ENCODE measurements at regions not wholly inside any gene's neighbourhood (a gene's known extent, or its start where the extent isn't known, plus 50 kb on each side); places are given as distances from the start of the nearest gene placed in this dataset.
"Not testable (repeated sequence)": the region's sequence is repeated elsewhere in the genome, so short reads cannot be mapped to it uniquely, and the experiment has no call there.

- DNase-seq (ENCODE audit: low spot score), result no peak
- no peaks in the 10 kb centered on the region for H3K4me1 Mint-ChIP-seq
- H2AFZ ChIP-seq, result no peak overlapping the region
- peaks cover 4% of the 10 kb centered on the region; the same call in 1 of the 3 replicates for H3K9me3 Mint-ChIP-seq
- H3K4me3 Mint-ChIP-seq, result no peak overlapping the region
- no peak overlapping the region for H3K4me3 ChIP-seq
- no peaks in the 10 kb centered on the region for H4K20me1 ChIP-seq (replicated peaks; ENCODE audit: insufficient read depth)
- H3K4me2 ChIP-seq, result no peak overlapping the region
- H3K36me3 ChIP-seq (ENCODE audit: insufficient read depth), result no peaks in the 10 kb centered on the region
- H3K9me2 ChIP-seq (ENCODE audit: insufficient read depth), result no peaks in the 10 kb centered on the region
- H3K27me3 ChIP-seq (ENCODE audit: insufficient read depth), result no peaks in the 10 kb centered on the region
- H3K36me3 Mint-ChIP-seq (ENCODE audit: low read depth), result peaks cover 3% of the 10 kb centered on the region; the same call in 2 of the 3 replicates
- H3F3A ChIP-seq (replicated peaks; ENCODE audit: low read depth), result no peaks in the 10 kb centered on the region
- no peak overlapping the region for H3K27ac ChIP-seq (ENCODE audit: low read depth)
- H3K79me2 ChIP-seq (replicated peaks; ENCODE audit: insufficient read depth), result no peaks in the 10 kb centered on the region
- ATAC-seq, result no peak
- H3K27me3 Mint-ChIP-seq (ENCODE audit: insufficient read depth, low read depth, poor library complexity), result peaks cover 2% of the 10 kb centered on the region
- H3K4me1 ChIP-seq (ENCODE audit: insufficient read depth), result no peaks in the 10 kb centered on the region
- TF ChIP-seq POLR2AphosphoS5 (IDR thresholded peaks at IDR 0.05; ENCODE audit: low read depth) (no peak), JUNB (IDR thresholded peaks at IDR 0.05; ENCODE audit: unreplicated experiment) (no peak), ZNF114 (CRISPR knock-in tag; IDR thresholded peaks at IDR 0.05) (no peak)
- TF ChIP-seq, protein P1, sequence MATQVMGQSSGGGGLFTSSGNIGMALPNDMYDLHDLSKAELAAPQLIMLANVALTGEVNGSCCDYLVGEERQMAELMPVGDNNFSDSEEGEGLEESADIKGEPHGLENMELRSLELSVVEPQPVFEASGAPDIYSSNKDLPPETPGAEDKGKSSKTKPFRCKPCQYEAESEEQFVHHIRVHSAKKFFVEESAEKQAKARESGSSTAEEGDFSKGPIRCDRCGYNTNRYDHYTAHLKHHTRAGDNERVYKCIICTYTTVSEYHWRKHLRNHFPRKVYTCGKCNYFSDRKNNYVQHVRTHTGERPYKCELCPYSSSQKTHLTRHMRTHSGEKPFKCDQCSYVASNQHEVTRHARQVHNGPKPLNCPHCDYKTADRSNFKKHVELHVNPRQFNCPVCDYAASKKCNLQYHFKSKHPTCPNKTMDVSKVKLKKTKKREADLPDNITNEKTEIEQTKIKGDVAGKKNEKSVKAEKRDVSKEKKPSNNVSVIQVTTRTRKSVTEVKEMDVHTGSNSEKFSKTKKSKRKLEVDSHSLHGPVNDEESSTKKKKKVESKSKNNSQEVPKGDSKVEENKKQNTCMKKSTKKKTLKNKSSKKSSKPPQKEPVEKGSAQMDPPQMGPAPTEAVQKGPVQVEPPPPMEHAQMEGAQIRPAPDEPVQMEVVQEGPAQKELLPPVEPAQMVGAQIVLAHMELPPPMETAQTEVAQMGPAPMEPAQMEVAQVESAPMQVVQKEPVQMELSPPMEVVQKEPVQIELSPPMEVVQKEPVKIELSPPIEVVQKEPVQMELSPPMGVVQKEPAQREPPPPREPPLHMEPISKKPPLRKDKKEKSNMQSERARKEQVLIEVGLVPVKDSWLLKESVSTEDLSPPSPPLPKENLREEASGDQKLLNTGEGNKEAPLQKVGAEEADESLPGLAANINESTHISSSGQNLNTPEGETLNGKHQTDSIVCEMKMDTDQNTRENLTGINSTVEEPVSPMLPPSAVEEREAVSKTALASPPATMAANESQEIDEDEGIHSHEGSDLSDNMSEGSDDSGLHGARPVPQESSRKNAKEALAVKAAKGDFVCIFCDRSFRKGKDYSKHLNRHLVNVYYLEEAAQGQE (IDR thresholded peaks at IDR 0.05; ENCODE audit: unreplicated experiment), result no peak
- H3K27ac Mint-ChIP-seq, result no peak overlapping the region
Measured at GRCh38 chr10:51014680-51015389, 59.5 kb upstream of the PRKG1 start.

DNA sequence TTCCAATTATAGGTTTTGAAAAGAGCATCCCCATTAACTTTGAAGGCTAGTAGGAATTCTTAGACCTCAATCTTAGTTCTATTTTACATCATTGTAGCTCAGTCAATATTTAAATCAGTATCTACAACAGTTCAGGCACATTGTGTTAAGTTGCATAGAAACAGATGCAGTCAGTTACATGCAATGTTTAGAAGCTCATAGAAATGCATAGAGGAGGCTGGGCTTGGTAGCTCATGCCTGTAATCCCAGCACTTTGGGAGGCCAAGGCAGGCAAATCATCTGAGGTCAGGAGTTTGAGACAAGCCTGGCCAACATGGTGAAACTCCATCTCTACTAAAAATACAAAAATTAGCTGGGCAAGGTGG lies 58.9 kb upstream of the PRKG1 start:
- H3K27ac ChIP-seq (ENCODE audit: low read depth); H3K4me3 Mint-ChIP-seq: not testable (repeated sequence)

DNA sequence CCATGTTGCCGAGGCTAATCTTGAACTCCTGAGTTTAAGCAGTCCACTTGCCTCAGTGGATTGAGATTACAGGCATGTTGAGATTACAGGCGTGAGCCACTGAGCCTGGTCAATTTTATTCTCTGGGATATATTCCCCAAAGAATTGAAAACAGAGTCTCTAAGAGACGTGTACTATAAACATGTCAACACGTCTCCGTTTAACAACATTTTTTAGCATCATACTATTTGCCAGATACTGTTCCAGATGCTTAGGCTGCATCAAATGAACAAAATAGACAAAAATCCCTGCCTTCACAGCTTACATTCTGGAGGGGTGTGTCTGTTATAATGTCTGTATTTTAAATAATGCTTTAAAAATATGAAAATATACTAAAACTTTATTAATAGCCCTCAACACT lies 54.1 kb upstream of the PRKG1 start:
- no peak overlapping the region for H3K4me3 ChIP-seq
- H3K9me2 ChIP-seq (ENCODE audit: insufficient read depth), result no peaks in the 10 kb centered on the region
- DNase-seq (ENCODE audit: low spot score), result no peak
- Mint-ChIP-seq H3K27me3 (ENCODE audit: insufficient read depth, low read depth, poor library complexity) (peaks cover 2% of the 10 kb centered on the region), H3K4me1 (no peaks in the 10 kb centered on the region), H3K36me3 (ENCODE audit: low read depth) (no peaks in the 10 kb centered on the region), H3K9me3 (no peaks in the 10 kb centered on the region), H3K27ac (no peak overlapping the region), H3K4me3 (no peak overlapping the region)
- H4K20me1 ChIP-seq (replicated peaks; ENCODE audit: insufficient read depth), result no peaks in the 10 kb centered on the region
- H3K4me2 ChIP-seq, result no peak overlapping the region
- H3K36me3 ChIP-seq (ENCODE audit: insufficient read depth), result no peaks in the 10 kb centered on the region
- no peaks in the 10 kb centered on the region for H3F3A ChIP-seq (replicated peaks; ENCODE audit: low read depth)
- no peak for TF ChIP-seq ETS1 (IDR thresholded peaks at IDR 0.05)
- no peak for TF ChIP-seq EZH2 (IDR thresholded peaks at IDR 0.05; ENCODE audit: low read depth, unreplicated experiment)
- TF ChIP-seq, protein P2, sequence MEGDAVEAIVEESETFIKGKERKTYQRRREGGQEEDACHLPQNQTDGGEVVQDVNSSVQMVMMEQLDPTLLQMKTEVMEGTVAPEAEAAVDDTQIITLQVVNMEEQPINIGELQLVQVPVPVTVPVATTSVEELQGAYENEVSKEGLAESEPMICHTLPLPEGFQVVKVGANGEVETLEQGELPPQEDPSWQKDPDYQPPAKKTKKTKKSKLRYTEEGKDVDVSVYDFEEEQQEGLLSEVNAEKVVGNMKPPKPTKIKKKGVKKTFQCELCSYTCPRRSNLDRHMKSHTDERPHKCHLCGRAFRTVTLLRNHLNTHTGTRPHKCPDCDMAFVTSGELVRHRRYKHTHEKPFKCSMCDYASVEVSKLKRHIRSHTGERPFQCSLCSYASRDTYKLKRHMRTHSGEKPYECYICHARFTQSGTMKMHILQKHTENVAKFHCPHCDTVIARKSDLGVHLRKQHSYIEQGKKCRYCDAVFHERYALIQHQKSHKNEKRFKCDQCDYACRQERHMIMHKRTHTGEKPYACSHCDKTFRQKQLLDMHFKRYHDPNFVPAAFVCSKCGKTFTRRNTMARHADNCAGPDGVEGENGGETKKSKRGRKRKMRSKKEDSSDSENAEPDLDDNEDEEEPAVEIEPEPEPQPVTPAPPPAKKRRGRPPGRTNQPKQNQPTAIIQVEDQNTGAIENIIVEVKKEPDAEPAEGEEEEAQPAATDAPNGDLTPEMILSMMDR (conservative IDR thresholded peaks at IDR 0.05; ENCODE audit: low read depth in 2 of 2), result no peak
- no peak for TF ChIP-seq EZH2phosphoT487 (IDR thresholded peaks at IDR 0.05; ENCODE audit: unreplicated experiment)
- no peak for TF ChIP-seq JUNB (IDR thresholded peaks at IDR 0.05; ENCODE audit: unreplicated experiment)
- TF ChIP-seq ZNF331 (CRISPR knock-in tag; IDR thresholded peaks at IDR 0.05; ENCODE audit: low read depth), result no peak
- TF ChIP-seq NANOG (IDR thresholded peaks at IDR 0.05; ENCODE audit: borderline replicate concordance), result no peak
- no peak for TF ChIP-seq ZNF114 (CRISPR knock-in tag; IDR thresholded peaks at IDR 0.05)
- no peak for TF ChIP-seq POLR2AphosphoS5 (IDR thresholded peaks at IDR 0.05; ENCODE audit: low read depth)
- no peak overlapping the region for H2AFZ ChIP-seq
- ATAC-seq, result no peak
- H3K4me1 ChIP-seq (ENCODE audit: insufficient read depth), result no peaks in the 10 kb centered on the region
- no peaks in the 10 kb centered on the region for H3K27me3 ChIP-seq (ENCODE audit: insufficient read depth)
- no peak overlapping the region for H3K27ac ChIP-seq (ENCODE audit: low read depth)
- H3K79me2 ChIP-seq (replicated peaks; ENCODE audit: insufficient read depth), result no peaks in the 10 kb centered on the region

More for the DNA sequence above, 58.9 kb upstream of the PRKG1 start:
- not testable (repeated sequence) for H3K36me3 ChIP-seq (ENCODE audit: insufficient read depth); H3K4me1 Mint-ChIP-seq; H3K27me3 Mint-ChIP-seq (ENCODE audit: insufficient read depth, low read depth, poor library complexity); H4K20me1 ChIP-seq (replicated peaks; ENCODE audit: insufficient read depth); H3K4me3 ChIP-seq; DNase-seq (ENCODE audit: low spot score); ATAC-seq; H2AFZ ChIP-seq; H3F3A ChIP-seq (replicated peaks; ENCODE audit: low read depth); H3K27me3 ChIP-seq (ENCODE audit: insufficient read depth); H3K27ac Mint-ChIP-seq; H3K4me2 ChIP-seq; H3K9me3 Mint-ChIP-seq; H3K9me2 ChIP-seq (ENCODE audit: insufficient read depth); H3K4me1 ChIP-seq (ENCODE audit: insufficient read depth); H3K36me3 Mint-ChIP-seq (ENCODE audit: low read depth); H3K79me2 ChIP-seq (replicated peaks; ENCODE audit: insufficient read depth)

All from GM23338 (cell line).